K562 (cell line): ENCODE measurements at regions not wholly inside any gene's neighbourhood (a gene's known extent, or its start where the extent isn't known, plus 50 kb on each side); places are given as distances from the start of the nearest gene placed in this dataset.

Experiments
- ATAC-seq: fragments of 200-7000 bp; cut with Tn5 transposase; 3 replicates; pipeline ENCODE4 v1.9.1; 2020; ENCODE audit warnings: moderate library complexity
- BruUV-seq: library from RNA; stranded (reverse); fragments of 400-500 nt; replicated peaks from 2 replicates; lab custom pipeline; 2021; lab: Mats Ljungman, UMichigan
- CTCF ChIA-PET: fragments of 300-600 bp; formaldehyde crosslinking; extraction: SDS; loops from one replicate; lab custom pipeline; 2021; ENCODE audit warnings: low intra/inter-chr PET ratio; lab: Yijun Ruan, JAX
- POLR2A ChIA-PET: fragments of 300-600, 350-650 bp; sonication (Branson Sonifier 250); formaldehyde crosslinking; extraction: SDS; loops from one replicate; lab custom pipeline; 2021; ENCODE audit warnings: antibody characterized with exemption, inconsistent platforms; lab: Yijun Ruan, JAX
- DNase-seq, 4 experiments: peaks; one replicate each; pipeline versions ENCODE4 v3.0.0 to v3.0.0-alpha.2; 2011 to 2018; ENCODE audit warnings: low spot score in 3 of 4, mixed read lengths in 3 of 4; ENCODE audit errors: extremely low read depth in 1 of 4
- FAIRE-seq: peaks from 2 replicates; lab custom pipeline; 2011; peaks lifted over from hg19 to GRCh38; lab: Jason Lieb, UNC
- H2AFZ ChIP-seq: 2 replicates; pipeline ENCODE4 v1.6.0; 2011; ENCODE audit warnings: low read depth, low read length, control low read depth, inconsistent platforms
- H3K27ac ChIP-seq: fragments of 200-600 bp; 3 replicates; pipeline ENCODE4 v1.8.0; 2011; ENCODE audit warnings: low read depth, mild to moderate bottlenecking, control low read depth, inconsistent platforms, low read length, moderate library complexity, mixed read lengths; ENCODE audit errors: extremely low read depth
- H3K27me3 ChIP-seq, 2 experiments: fragments of 300-600 bp in 1 of 2; 2 replicates in 1 of 2; 3 replicates in 1 of 2; pipeline versions ENCODE4 v1.6.0 to v1.8.0; 2011; ENCODE audit warnings: inconsistent platforms in 2 of 2, low read length in 2 of 2, mild to moderate bottlenecking in 1 of 2, mixed read lengths in 1 of 2, moderate library complexity in 1 of 2; ENCODE audit not compliant: control insufficient read depth in 2 of 2, insufficient read depth in 2 of 2
- H3K36me3 ChIP-seq: fragments of 300-600 bp; 3 replicates; pipeline ENCODE4 v1.8.0; 2011; ENCODE audit warnings: mild to moderate bottlenecking, low read length, inconsistent platforms; ENCODE audit not compliant: control insufficient read depth, insufficient read depth
- H3K4me1 ChIP-seq, 2 experiments: fragments of 200-600 bp in 1 of 2; replicated peaks in 1 of 2; 2 replicates in 1 of 2; 3 replicates in 1 of 2; pipeline versions ENCODE4 v1.5.1 to v1.8.0; 2011; ENCODE audit warnings: inconsistent platforms in 2 of 2, low read length in 2 of 2, mild to moderate bottlenecking in 1 of 2, mixed read lengths in 1 of 2, moderate library complexity in 1 of 2; ENCODE audit not compliant: control insufficient read depth in 2 of 2, insufficient read depth in 2 of 2
- H3K4me2 ChIP-seq: 2 replicates; pipeline ENCODE4 v1.6.1; 2011; ENCODE audit warnings: low read length, control low read depth, inconsistent platforms, mixed read lengths; ENCODE audit not compliant: insufficient read depth
- H3K4me3 ChIP-seq: fragments of 200-600 bp; sonication (generic), shearing (Covaris generic); 2 replicates; pipeline ENCODE4 v1.5.1; 2016; ENCODE audit warnings: control low read depth, inconsistent platforms
- H3K79me2 ChIP-seq: fragments of 200-600 bp; 3 replicates; pipeline ENCODE4 v1.8.0; 2011; ENCODE audit warnings: low read length, inconsistent platforms; ENCODE audit not compliant: control insufficient read depth, insufficient read depth
- H3K9ac ChIP-seq, 2 experiments: 2 replicates each; pipeline versions ENCODE4 v1.6.0 to v1.6.1; 2011; ENCODE audit warnings: low read depth in 2 of 2, low read length in 2 of 2, control low read depth in 1 of 2, inconsistent platforms in 1 of 2, mild to moderate bottlenecking in 1 of 2, mixed read lengths in 1 of 2; ENCODE audit not compliant: insufficient read depth in 1 of 2
- H3K9me1 ChIP-seq: one replicate; pipeline ENCODE4 v1.6.0; 2011; ENCODE audit warnings: inconsistent platforms, mild to moderate bottlenecking, low read length, moderate library complexity; ENCODE audit not compliant: control insufficient read depth, insufficient read depth
- H3K9me3 ChIP-seq: replicated peaks from 2 replicates; pipeline ENCODE4 v1.5.1; 2011; ENCODE audit warnings: low read depth, low read length, inconsistent platforms; ENCODE audit not compliant: control insufficient read depth, insufficient read depth
- H4K20me1 ChIP-seq: replicated peaks from 2 replicates; pipeline ENCODE4 v1.6.1; 2011; ENCODE audit warnings: low read length, inconsistent platforms, mixed read lengths; ENCODE audit not compliant: control insufficient read depth, insufficient read depth
- FOXJ2 ChIP-seq: fragments of 200-800 bp; sonication (Bioruptor generic); IDR thresholded peaks from 2 replicates; pipeline ENCODE4 v1.6.1; 2016; ENCODE audit warnings: missing genetic modification characterization, missing compliant biosample characterization
- MEF2A ChIP-seq: IDR thresholded peaks from 2 replicates; pipeline ENCODE4 v1.6.1; 2011; ENCODE audit warnings: low read depth, mild to moderate bottlenecking, low read length, moderate library complexity; ENCODE audit not compliant: control insufficient read depth
- MYNN ChIP-seq, 2 experiments: sonication (generic); formaldehyde crosslinking in 1 of 2; IDR thresholded peaks; 2 replicates each; pipeline versions ENCODE4 v1.5.0 to v1.6.1; 2016 to 2020; ENCODE audit warnings: antibody characterized with exemption in 1 of 2, missing genetic modification reagents in 1 of 2
- NFE2 ChIP-seq: IDR thresholded peaks from 2 replicates; pipeline ENCODE4 v1.6.1; 2014; ENCODE audit warnings: antibody characterized with exemption, low read depth
- PCBP2 ChIP-seq: fragments of 200-400 bp; formaldehyde crosslinking; IDR thresholded peaks from 2 replicates; pipeline ENCODE4 v1.6.1; 2018; ENCODE audit warnings: low read length, low read depth, mild to moderate bottlenecking, moderate library complexity; ENCODE audit not compliant: poor library complexity, severe bottlenecking
- ZBED1 ChIP-seq: IDR thresholded peaks from 2 replicates; pipeline ENCODE4 v1.6.1; 2014
- ZC3H11A ChIP-seq: IDR thresholded peaks from 2 replicates; pipeline ENCODE4 v1.6.1; 2012; ENCODE audit warnings: low read depth, low read length, improper control_type of control experiment
- ZNF239 ChIP-seq: fragments of 250-450 bp; sonication (Bioruptor Pico); IDR thresholded peaks from 2 replicates; pipeline ENCODE4 v1.4.0; 2020; ENCODE audit warnings: mild to moderate bottlenecking
- ZNF274 ChIP-seq: IDR thresholded peaks from 2 replicates; pipeline ENCODE4 v1.6.1; 2011; ENCODE audit warnings: low read depth, mild to moderate bottlenecking, low read length, moderate library complexity, borderline replicate concordance
- WGBS: fragments of 100-300 bp; shearing (Covaris generic); methylation state at CpG from one replicate; pipeline ENCODE4 v1.1.6; 2016; ENCODE audit warnings: low coverage, mixed read lengths; ENCODE audit not compliant: insufficient coverage; ENCODE audit errors: missing lambda C conversion rate; 5-methylcytosine and 5-hydroxymethylcytosine counted together
- in situ Hi-C: fragments of 300-500 bp; cut with MboI; formaldehyde crosslinking; loops from 4 replicates; pipeline ENCODE4 v1.15.0; 2018; ENCODE audit warnings: inconsistent platforms, mixed read lengths
- intact Hi-C: fragments of 100-400 bp; cut with micrococcal nuclease; formaldehyde crosslinking; loops from 2 replicates; pipeline ENCODE4 v1.14.2; 2022
- TF ChIP-seq, protein P1 (sequence below): fragments of 250-450 bp; sonication (Bioruptor Pico); IDR thresholded peaks from 2 replicates; pipeline ENCODE4 v1.8.0; 2021; ENCODE audit warnings: borderline replicate concordance, mild to moderate bottlenecking, moderate library complexity; ENCODE audit not compliant: poor library complexity, severe bottlenecking
- TF ChIP-seq, protein P2 (sequence below), 3 experiments: fragments of 200-800 bp in 1 of 3; sonication (Bioruptor generic) in 1 of 3; sonication (generic) in 1 of 3; formaldehyde crosslinking in 1 of 3; IDR thresholded peaks; 2 replicates each; pipeline versions ENCODE4 v1.6.1 to v1.8.0; 2016 to 2022; ENCODE audit warnings: mild to moderate bottlenecking in 2 of 3, missing compliant biosample characterization in 2 of 3, missing genetic modification characterization in 2 of 3, missing genetic modification reagents in 1 of 3
- TF ChIP-seq, protein P3 (sequence below): fragments of 450-650 bp; IDR thresholded peaks from 2 replicates; pipeline ENCODE4 v1.6.1; 2016; ENCODE audit warnings: missing biosample characterization, missing genetic modification characterization
- TF ChIP-seq, protein P4 (sequence below): fragments of 450-650 bp; IDR thresholded peaks from 2 replicates; pipeline ENCODE4 v1.6.1; 2017; ENCODE audit warnings: antibody characterized with exemption, mild to moderate bottlenecking

DNA sequence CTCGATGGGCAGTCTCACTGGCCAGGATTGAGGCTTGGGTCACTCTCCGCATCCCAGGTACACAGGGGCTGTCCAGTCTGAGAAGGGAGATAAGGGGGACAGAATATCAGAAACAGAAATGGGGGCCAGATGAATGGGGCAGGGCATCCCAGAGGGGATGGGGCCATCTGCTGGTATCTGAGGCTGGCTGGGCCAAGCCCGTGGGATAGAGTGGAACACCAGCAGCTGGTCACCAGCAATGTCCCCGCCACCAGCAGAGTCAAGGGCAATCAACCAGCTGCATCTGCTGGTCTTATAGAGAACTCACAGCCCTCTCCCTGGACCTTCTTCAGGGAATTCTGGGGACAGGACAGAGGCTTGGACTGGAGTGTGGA is 128.8 kb upstream of the HAAO start (continued):
- no peak for TF ChIP-seq ZNF274

DNA sequence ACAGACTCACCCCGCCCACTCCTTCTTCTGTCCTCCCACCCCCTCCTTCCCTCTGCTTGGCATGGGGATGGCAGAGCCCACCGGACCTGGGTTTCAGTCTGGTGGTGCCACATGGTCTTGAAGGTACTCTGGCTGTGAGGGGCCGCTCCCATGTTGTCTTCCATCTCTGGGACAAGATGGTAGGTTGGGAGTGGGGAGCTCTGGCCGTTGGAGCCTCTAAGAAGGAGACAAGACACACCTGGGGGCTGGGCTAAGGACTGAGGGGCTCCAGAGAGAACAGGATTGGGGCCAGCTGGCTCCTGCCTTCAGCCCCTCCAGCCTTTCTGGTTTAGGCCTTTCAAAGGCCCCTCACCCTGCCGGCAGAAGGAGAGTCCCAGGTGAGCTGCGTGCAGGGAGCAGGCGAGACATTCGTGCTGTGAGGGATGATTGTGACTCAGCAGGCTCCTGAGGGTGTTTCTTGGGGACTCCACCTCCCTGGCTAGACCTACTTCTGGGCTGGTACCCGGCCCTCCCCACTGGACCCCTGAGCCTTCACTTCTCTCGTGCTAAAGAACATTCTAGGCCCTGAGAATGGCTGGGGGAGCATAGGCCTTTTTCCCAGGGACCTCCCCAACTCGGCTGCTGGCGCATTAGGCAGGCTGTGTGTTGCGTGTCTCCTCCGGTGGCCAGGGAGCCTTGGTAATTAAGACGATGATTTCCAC is 128.2 kb upstream of the HAAO start:
- 43% methylated on average over 15 of the region's 15 CpGs for WGBS
- Histone ChIP-seq H4K20me1 (no peaks in the 10 kb centered on the region), H3K9me3 (no peaks in the 10 kb centered on the region), H2AFZ (peak overlapping the region; percentile 69), H3K4me1 (peaks cover 35 to 50% of the 10 kb centered on the region in 2 experiments), H3K79me2 (no peaks in the 10 kb centered on the region), H3K36me3 (no peaks in the 10 kb centered on the region), H3K9ac (peak overlapping the region in 1 of 2 experiments; percentile 81; a peak in 3 of 4 replicates), H3K27me3 (no peaks in the 10 kb centered on the region), H3K4me3 (no peak overlapping the region), H3K9me1 (peaks cover 5% of the 10 kb centered on the region), H3K4me2 (no peak overlapping the region), H3K27ac (peak overlapping the region; percentile 22; the same call in 1 of the 3 replicates)
- CTCF ChIA-PET = no interaction called here
- POLR2A ChIA-PET = interaction anchor here (0.5 to 0.6 kb wide), 3 partner anchors 16 to 228 kb away, joined by 3 to 4 read pairs (median 3); no protein-coding TSS in a partner anchor
- in situ Hi-C loops (no loop called here), intact Hi-C loops (loop anchor here (1.0 kb wide), 1 partner anchor 61 kb away; no protein-coding TSS in a partner anchor)
- DNase-seq = no peak
- no TSS peak for BruUV-seq
- no peak for FAIRE-seq
- peak; percentile 19; the same call in 1 of the 3 replicates for ATAC-seq
- no peak for TF ChIP-seq FOXJ2 (tag)
- TF ChIP-seq, protein P1, sequence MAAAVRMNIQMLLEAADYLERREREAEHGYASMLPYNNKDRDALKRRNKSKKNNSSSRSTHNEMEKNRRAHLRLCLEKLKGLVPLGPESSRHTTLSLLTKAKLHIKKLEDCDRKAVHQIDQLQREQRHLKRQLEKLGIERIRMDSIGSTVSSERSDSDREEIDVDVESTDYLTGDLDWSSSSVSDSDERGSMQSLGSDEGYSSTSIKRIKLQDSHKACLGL (CRISPR knock-in tag) = no peak
- no peak for TF ChIP-seq MEF2A
- TF ChIP-seq, protein P2, sequence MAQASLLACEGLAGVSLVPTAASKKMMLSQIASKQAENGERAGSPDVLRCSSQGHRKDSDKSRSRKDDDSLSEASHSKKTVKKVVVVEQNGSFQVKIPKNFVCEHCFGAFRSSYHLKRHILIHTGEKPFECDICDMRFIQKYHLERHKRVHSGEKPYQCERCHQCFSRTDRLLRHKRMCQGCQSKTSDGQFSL (CRISPR knock-in tag; IDR thresholded peaks at IDR 0.05) = no peak
- TF ChIP-seq, protein P2 (tag; IDR thresholded peaks at IDR 0.05) = no peak
- TF ChIP-seq MYNN (IDR thresholded peaks at IDR 0.05) = no peak
- no peak for TF ChIP-seq MYNN (CRISPR knock-in tag; IDR thresholded peaks at IDR 0.05)
- no peak for TF ChIP-seq PCBP2
- TF ChIP-seq ZC3H11A = no peak
- TF ChIP-seq, protein P3, sequence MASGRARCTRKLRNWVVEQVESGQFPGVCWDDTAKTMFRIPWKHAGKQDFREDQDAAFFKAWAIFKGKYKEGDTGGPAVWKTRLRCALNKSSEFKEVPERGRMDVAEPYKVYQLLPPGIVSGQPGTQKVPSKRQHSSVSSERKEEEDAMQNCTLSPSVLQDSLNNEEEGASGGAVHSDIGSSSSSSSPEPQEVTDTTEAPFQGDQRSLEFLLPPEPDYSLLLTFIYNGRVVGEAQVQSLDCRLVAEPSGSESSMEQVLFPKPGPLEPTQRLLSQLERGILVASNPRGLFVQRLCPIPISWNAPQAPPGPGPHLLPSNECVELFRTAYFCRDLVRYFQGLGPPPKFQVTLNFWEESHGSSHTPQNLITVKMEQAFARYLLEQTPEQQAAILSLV (tag) = no peak
- TF ChIP-seq ZBED1 = no peak
- TF ChIP-seq ZNF239 (CRISPR knock-in tag) = no peak
- TF ChIP-seq NFE2 = peak; percentile 65
- TF ChIP-seq, protein P4, sequence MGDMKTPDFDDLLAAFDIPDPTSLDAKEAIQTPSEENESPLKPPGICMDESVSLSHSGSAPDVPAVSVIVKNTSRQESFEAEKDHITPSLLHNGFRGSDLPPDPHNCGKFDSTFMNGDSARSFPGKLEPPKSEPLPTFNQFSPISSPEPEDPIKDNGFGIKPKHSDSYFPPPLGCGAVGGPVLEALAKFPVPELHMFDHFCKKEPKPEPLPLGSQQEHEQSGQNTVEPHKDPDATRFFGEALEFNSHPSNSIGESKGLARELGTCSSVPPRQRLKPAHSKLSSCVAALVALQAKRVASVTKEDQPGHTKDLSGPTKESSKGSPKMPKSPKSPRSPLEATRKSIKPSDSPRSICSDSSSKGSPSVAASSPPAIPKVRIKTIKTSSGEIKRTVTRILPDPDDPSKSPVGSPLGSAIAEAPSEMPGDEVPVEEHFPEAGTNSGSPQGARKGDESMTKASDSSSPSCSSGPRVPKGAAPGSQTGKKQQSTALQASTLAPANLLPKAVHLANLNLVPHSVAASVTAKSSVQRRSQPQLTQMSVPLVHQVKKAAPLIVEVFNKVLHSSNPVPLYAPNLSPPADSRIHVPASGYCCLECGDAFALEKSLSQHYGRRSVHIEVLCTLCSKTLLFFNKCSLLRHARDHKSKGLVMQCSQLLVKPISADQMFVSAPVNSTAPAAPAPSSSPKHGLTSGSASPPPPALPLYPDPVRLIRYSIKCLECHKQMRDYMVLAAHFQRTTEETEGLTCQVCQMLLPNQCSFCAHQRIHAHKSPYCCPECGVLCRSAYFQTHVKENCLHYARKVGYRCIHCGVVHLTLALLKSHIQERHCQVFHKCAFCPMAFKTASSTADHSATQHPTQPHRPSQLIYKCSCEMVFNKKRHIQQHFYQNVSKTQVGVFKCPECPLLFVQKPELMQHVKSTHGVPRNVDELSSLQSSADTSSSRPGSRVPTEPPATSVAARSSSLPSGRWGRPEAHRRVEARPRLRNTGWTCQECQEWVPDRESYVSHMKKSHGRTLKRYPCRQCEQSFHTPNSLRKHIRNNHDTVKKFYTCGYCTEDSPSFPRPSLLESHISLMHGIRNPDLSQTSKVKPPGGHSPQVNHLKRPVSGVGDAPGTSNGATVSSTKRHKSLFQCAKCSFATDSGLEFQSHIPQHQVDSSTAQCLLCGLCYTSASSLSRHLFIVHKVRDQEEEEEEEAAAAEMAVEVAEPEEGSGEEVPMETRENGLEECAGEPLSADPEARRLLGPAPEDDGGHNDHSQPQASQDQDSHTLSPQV = 0 out of 2 replicates have a peak, but pooled peaks have one; percentile 55
